ENCODE measurements at regions not wholly inside any gene's neighbourhood (a gene's known extent, or its start where the extent isn't known, plus 50 kb on each side); places are given as distances from the start of the nearest gene placed in this dataset.
"Not testable (repeated sequence)": the region's sequence is repeated elsewhere in the genome, so short reads cannot be mapped to it uniquely, and the experiment has no call there.

DNA sequence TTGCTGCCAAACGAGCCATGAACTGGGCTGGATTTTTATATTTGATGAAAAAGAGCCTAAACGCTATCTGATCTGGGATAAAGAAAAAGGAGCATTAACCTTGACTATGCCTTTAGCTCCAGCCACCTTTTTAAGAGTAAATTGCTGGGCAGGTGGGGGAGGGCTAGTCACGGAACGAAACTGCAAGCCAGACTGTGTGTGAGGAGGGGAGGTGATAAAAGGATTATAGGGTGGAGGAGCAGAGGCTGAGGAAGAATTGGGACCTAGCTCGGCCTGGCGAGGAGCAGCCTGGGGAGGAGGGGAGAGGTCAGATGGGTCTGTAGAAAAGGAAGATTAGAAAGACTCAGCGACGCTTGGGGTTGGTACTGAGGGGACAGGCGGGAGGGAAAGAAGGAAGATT, 183.1 kb downstream of the CD83 start:
- H3K4me3 ChIP-seq (replicated peaks; ENCODE audit: insufficient read depth, low read length); H3K27ac ChIP-seq (replicated peaks); DNase-seq (ENCODE audit: low read depth in 1 of 2, low spot score in 1 of 2): not testable (repeated sequence)

DNA sequence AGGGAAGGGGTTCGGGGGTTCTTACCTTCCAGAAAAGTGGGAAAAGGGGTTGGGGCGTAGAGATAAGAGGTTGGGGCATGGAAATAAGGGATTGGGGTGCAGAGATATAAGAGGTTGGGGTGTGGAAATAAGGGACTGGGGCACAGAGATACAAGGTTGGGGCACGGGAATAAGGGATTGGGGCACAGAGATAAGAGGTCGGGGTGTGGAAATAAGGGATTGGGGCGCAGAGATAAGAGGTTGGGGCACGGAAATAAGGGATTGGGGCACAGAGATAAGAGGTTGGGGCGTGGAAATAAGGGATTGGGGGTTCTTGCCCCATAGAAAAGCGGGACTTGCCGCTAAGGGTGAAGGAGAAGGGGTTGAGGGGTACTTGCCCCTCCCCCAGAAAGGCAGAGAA, 183.9 kb downstream of the CD83 start:
- H3K27me3 ChIP-seq (ENCODE audit: insufficient read depth, poor library complexity, severe bottlenecking); H3K4me3 ChIP-seq (replicated peaks; ENCODE audit: insufficient read depth, low read length); H3K27ac ChIP-seq (replicated peaks); DNase-seq (ENCODE audit: low read depth in 1 of 2, low spot score in 1 of 2): not testable (repeated sequence)

More for the DNA sequence above, 183.1 kb downstream of the CD83 start:
- not testable (repeated sequence) for H3K27me3 ChIP-seq (ENCODE audit: insufficient read depth, poor library complexity, severe bottlenecking)

DNA sequence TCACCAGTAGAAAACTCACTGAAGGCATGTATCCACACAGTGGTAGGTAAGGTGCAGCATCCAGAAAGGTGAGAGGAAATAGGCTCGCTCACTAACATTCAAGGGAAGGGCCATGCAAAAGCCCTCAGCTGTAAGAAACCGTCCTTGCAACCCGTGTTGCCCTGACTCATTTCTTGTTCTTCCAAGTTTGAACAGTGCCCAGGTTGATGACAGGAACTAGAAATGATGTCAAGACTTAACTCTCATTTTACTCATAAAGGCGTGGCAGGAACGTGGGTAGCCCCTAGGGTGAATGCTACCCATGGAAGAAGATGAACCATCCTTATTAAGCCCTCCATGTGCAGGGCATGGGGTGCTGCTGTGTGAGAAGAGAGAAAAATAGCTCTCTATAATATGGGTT, 187.6 kb downstream of the CD83 start:
- TF ChIP-seq POLR2AphosphoS5 (IDR thresholded peaks at IDR 0.05; ENCODE audit: low read depth) = no peak
- no peak for TF ChIP-seq SPI1 (IDR thresholded peaks at IDR 0.05; ENCODE audit: borderline replicate concordance, low read depth)
- TF ChIP-seq, protein P1, sequence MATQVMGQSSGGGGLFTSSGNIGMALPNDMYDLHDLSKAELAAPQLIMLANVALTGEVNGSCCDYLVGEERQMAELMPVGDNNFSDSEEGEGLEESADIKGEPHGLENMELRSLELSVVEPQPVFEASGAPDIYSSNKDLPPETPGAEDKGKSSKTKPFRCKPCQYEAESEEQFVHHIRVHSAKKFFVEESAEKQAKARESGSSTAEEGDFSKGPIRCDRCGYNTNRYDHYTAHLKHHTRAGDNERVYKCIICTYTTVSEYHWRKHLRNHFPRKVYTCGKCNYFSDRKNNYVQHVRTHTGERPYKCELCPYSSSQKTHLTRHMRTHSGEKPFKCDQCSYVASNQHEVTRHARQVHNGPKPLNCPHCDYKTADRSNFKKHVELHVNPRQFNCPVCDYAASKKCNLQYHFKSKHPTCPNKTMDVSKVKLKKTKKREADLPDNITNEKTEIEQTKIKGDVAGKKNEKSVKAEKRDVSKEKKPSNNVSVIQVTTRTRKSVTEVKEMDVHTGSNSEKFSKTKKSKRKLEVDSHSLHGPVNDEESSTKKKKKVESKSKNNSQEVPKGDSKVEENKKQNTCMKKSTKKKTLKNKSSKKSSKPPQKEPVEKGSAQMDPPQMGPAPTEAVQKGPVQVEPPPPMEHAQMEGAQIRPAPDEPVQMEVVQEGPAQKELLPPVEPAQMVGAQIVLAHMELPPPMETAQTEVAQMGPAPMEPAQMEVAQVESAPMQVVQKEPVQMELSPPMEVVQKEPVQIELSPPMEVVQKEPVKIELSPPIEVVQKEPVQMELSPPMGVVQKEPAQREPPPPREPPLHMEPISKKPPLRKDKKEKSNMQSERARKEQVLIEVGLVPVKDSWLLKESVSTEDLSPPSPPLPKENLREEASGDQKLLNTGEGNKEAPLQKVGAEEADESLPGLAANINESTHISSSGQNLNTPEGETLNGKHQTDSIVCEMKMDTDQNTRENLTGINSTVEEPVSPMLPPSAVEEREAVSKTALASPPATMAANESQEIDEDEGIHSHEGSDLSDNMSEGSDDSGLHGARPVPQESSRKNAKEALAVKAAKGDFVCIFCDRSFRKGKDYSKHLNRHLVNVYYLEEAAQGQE (IDR thresholded peaks at IDR 0.05; ENCODE audit: insufficient replicate concordance, low read depth) = no peak
- TF ChIP-seq GABPA (IDR thresholded peaks at IDR 0.05; ENCODE audit: low read depth) = no peak
- TF ChIP-seq, protein P2, sequence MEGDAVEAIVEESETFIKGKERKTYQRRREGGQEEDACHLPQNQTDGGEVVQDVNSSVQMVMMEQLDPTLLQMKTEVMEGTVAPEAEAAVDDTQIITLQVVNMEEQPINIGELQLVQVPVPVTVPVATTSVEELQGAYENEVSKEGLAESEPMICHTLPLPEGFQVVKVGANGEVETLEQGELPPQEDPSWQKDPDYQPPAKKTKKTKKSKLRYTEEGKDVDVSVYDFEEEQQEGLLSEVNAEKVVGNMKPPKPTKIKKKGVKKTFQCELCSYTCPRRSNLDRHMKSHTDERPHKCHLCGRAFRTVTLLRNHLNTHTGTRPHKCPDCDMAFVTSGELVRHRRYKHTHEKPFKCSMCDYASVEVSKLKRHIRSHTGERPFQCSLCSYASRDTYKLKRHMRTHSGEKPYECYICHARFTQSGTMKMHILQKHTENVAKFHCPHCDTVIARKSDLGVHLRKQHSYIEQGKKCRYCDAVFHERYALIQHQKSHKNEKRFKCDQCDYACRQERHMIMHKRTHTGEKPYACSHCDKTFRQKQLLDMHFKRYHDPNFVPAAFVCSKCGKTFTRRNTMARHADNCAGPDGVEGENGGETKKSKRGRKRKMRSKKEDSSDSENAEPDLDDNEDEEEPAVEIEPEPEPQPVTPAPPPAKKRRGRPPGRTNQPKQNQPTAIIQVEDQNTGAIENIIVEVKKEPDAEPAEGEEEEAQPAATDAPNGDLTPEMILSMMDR (IDR thresholded peaks at IDR 0.05; ENCODE audit: insufficient read depth, low read length) = no peak
- Histone ChIP-seq H3K27me3 (ENCODE audit: insufficient read depth, poor library complexity, severe bottlenecking) (no peaks in the 10 kb centered on the region), H3K27ac (replicated peaks) (no peak overlapping the region), H3K4me3 (replicated peaks; ENCODE audit: insufficient read depth, low read length) (no peak overlapping the region)
- DNase-seq (ENCODE audit: low read depth in 1 of 2, low spot score in 1 of 2) = no peak

DNA sequence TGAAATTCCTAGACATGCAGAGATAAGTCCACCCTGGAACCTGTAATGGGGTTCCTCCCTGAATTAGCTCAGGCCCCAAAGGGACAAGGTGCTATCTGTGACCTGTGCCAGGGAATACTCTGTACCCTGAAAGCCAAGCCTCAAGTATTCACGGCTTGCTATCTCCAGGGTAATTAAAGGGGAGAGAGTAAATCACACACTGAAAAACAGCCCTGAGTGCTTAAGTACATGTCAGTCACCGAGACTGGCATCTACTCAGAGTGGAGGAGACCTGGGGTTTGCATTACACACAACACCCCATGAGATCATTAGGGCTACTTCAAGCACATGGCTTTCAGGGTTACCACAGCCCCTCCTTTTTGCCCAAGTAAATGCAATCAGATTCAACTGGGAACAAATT, 188.1 kb downstream of the CD83 start:
- no peak overlapping the region for H3K27ac ChIP-seq (replicated peaks)
- no peak for DNase-seq (ENCODE audit: low read depth in 1 of 2, low spot score in 1 of 2)
- no peak for TF ChIP-seq POLR2AphosphoS5 (IDR thresholded peaks at IDR 0.05; ENCODE audit: low read depth)
- no peak for TF ChIP-seq SPI1 (IDR thresholded peaks at IDR 0.05; ENCODE audit: borderline replicate concordance, low read depth)
- no peak overlapping the region for H3K4me3 ChIP-seq (replicated peaks; ENCODE audit: insufficient read depth, low read length)
- H3K27me3 ChIP-seq (ENCODE audit: insufficient read depth, poor library complexity, severe bottlenecking) = no peaks in the 10 kb centered on the region

DNA sequence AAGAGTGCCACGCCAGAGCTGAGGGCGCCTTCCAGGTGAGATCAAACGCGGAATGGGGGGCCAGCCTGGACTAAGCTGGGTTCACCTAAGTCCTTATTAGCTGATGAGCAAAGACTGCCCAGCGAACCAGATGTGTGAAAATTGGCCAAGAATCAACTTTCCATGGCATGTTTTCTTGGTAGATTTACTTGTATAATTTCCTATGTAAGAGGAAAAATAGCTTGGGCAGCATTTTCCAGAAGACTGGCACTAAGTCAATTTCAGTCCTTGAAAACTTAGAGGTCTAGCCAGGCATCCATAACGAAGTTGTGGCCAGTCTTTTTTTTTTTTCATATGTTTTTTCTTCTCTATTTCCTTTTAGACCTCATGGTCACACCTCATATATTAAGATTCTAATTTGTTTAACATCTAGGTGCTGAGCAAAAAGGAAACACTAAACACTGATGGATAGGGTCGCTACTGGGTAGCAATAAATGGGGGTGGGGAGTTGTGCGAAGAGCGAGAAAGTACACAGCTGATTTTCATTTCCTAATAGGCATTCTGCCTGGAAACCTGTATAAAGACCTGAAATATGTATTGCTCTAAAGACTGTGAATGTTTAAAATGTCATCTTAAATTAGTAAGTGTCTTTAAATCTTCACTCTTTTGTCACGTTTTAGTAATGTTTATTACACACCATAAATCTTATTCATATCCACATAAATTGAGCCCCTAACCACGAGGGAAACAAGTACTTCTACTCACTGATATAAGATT, 188.8 kb downstream of the CD83 start:
- TF ChIP-seq GABPA (IDR thresholded peaks at IDR 0.05; ENCODE audit: low read depth) = no peak
- DNase-seq (ENCODE audit: low read depth in 1 of 2, low spot score in 1 of 2) = no peak

DNA sequence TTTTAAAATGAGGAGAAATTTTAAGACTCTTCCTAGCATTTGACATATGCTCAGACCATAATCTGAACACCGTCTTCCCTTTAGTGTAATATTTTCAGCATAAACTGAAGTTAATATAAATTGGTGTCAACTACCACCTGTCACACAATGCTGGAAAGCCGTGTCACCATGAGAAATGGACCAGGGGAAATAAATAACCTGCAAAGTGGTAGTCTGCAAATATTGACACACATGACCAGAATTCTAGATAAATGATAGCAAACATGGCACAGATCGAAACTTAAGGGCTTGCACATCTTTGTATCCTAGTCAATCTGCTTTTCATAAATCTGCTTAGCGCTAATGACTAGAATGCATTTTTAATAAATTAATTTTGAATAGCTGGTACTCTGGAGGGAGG, 191.9 kb downstream of the CD83 start:
- no peak overlapping the region for H3K4me3 ChIP-seq (replicated peaks; ENCODE audit: insufficient read depth, low read length)
- no peak overlapping the region for H3K27ac ChIP-seq (replicated peaks)
- TF ChIP-seq, protein P1 (IDR thresholded peaks at IDR 0.05; ENCODE audit: insufficient replicate concordance, low read depth) = no peak
- no peak for TF ChIP-seq GABPA (IDR thresholded peaks at IDR 0.05; ENCODE audit: low read depth)
- TF ChIP-seq, protein P2 (IDR thresholded peaks at IDR 0.05; ENCODE audit: insufficient read depth, low read length) = no peak
- no peak for TF ChIP-seq POLR2AphosphoS5 (IDR thresholded peaks at IDR 0.05; ENCODE audit: low read depth)
- TF ChIP-seq SPI1 (IDR thresholded peaks at IDR 0.05; ENCODE audit: borderline replicate concordance, low read depth) = no peak
- no peak for DNase-seq (ENCODE audit: low read depth in 1 of 2, low spot score in 1 of 2)
- H3K27me3 ChIP-seq (ENCODE audit: insufficient read depth, poor library complexity, severe bottlenecking) = no peaks in the 10 kb centered on the region

More for the DNA sequence above, 188.8 kb downstream of the CD83 start:
- no peaks in the 10 kb centered on the region for H3K27me3 ChIP-seq (ENCODE audit: insufficient read depth, poor library complexity, severe bottlenecking)
- H3K27ac ChIP-seq (replicated peaks) = no peak overlapping the region
- H3K4me3 ChIP-seq (replicated peaks; ENCODE audit: insufficient read depth, low read length) = no peak overlapping the region

Data from HL-60 (cell line).